ENCODE measurements at regions not wholly inside any gene's neighbourhood (a gene's known extent, or its start where the extent isn't known, plus 50 kb on each side); places are given as distances from the start of the nearest gene placed in this dataset.

DNA sequence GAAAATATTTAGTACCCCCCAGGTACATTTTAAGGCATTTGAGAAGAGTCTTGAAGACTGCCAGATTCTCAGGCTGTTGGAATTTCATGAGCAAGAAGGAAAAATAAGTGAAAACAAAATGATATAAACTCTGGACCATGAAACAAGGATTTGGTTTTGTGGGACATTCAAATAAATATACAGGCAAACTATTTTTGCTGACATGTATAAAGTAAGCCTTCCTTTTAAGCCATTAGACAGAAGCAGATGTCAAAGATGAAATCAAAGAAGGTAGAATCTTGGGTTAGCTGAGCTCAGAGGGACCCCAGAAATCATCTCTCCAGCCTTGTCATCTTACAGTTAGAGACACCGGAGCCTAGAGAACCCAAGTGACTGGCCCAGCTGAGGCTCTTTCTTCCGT is 51.3 kb upstream of the ACSL3 start:
- no peak overlapping the region for H3K27ac ChIP-seq (ENCODE audit: extremely low read depth, low read depth, low read length)
- ChIA-PET POLR2A (no interaction called here), CTCF (interaction anchor here (0.6 kb wide), 1 partner anchor 101 kb away, joined by 3 read pairs; no protein-coding TSS in a partner anchor)
- H3K4me3 ChIP-seq (ENCODE audit: low read depth, low read length), result no peak overlapping the region
- TF ChIP-seq, protein P1, sequence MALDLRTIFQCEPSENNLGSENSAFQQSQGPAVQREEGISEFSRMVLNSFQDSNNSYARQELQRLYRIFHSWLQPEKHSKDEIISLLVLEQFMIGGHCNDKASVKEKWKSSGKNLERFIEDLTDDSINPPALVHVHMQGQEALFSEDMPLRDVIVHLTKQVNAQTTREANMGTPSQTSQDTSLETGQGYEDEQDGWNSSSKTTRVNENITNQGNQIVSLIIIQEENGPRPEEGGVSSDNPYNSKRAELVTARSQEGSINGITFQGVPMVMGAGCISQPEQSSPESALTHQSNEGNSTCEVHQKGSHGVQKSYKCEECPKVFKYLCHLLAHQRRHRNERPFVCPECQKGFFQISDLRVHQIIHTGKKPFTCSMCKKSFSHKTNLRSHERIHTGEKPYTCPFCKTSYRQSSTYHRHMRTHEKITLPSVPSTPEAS (tag by site-specific recombination; IDR thresholded peaks at IDR 0.05), result no peak
- TF ChIP-seq ZNF623 (tag by site-specific recombination; IDR thresholded peaks at IDR 0.05) (no peak), ZNF335 (tag by site-specific recombination; conservative IDR thresholded peaks at IDR 0.05) (no peak), ZNF768 (tag by site-specific recombination; IDR thresholded peaks at IDR 0.05) (no peak), ZNF214 (tag by site-specific recombination; IDR thresholded peaks at IDR 0.05; ENCODE audit: borderline replicate concordance) (no peak), ZNF274 (IDR thresholded peaks at IDR 0.05; ENCODE audit: low read length) (no peak), ZNF274 (tag by site-specific recombination; IDR thresholded peaks at IDR 0.05; ENCODE audit: borderline replicate concordance) (no peak), HOXC10 (CRISPR knock-in tag; IDR thresholded peaks at IDR 0.05) (no peak), ZNF707 (tag by site-specific recombination; IDR thresholded peaks at IDR 0.05) (no peak)
- TF ChIP-seq, protein P2, sequence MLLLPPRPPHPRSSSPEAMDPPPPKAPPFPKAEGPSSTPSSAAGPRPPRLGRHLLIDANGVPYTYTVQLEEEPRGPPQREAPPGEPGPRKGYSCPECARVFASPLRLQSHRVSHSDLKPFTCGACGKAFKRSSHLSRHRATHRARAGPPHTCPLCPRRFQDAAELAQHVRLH (tag by site-specific recombination; IDR thresholded peaks at IDR 0.05), result no peak
- TF ChIP-seq, protein P3, sequence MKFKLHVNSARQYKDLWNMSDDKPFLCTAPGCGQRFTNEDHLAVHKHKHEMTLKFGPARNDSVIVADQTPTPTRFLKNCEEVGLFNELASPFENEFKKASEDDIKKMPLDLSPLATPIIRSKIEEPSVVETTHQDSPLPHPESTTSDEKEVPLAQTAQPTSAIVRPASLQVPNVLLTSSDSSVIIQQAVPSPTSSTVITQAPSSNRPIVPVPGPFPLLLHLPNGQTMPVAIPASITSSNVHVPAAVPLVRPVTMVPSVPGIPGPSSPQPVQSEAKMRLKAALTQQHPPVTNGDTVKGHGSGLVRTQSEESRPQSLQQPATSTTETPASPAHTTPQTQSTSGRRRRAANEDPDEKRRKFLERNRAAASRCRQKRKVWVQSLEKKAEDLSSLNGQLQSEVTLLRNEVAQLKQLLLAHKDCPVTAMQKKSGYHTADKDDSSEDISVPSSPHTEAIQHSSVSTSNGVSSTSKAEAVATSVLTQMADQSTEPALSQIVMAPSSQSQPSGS (tag by site-specific recombination; IDR thresholded peaks at IDR 0.05; ENCODE audit: low read depth), result no peak
- no peaks in the 10 kb centered on the region for H3K9me3 ChIP-seq (ENCODE audit: control insufficient read depth, insufficient read depth, low read depth, low read length)
- no peaks in the 10 kb centered on the region for H3K36me3 ChIP-seq (ENCODE audit: control insufficient read depth in 2 of 2, insufficient read depth in 1 of 2, low read length in 2 of 2)
- peaks cover 15% of the 10 kb centered on the region; the same call in 1 of the 2 replicates for H3K4me1 ChIP-seq (ENCODE audit: control insufficient read depth, insufficient read depth, low read length)

DNA sequence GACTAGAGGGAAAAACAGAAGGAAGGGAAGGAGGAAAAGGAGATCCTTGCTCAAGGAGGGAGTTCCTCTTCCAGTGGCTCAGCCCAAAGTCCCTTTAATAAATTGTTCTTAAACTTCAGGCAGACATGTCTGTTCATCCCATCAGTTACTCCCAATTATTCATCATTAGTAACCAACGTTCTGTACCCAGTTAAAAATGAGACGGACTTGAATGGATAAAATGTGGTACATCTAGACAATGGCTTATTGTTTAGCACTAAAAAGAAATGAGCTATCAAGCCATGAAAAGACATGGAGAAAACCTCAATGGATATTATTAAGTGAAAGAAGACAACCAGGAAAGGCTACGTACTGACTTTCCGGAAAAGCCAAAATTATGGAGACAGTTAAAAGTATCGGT is 50.8 kb upstream of the ACSL3 start:
- ChIA-PET CTCF (no interaction called here), POLR2A (no interaction called here)
- TF ChIP-seq ZNF19 (tag by site-specific recombination; IDR thresholded peaks at IDR 0.05; ENCODE audit: low read depth) (no peak), WT1 (tag by site-specific recombination; IDR thresholded peaks at IDR 0.05) (no peak), KLF10 (tag by site-specific recombination; IDR thresholded peaks at IDR 0.05) (no peak), ZNF324 (tag by site-specific recombination; IDR thresholded peaks at IDR 0.05) (no peak)
- TF ChIP-seq, protein P4, sequence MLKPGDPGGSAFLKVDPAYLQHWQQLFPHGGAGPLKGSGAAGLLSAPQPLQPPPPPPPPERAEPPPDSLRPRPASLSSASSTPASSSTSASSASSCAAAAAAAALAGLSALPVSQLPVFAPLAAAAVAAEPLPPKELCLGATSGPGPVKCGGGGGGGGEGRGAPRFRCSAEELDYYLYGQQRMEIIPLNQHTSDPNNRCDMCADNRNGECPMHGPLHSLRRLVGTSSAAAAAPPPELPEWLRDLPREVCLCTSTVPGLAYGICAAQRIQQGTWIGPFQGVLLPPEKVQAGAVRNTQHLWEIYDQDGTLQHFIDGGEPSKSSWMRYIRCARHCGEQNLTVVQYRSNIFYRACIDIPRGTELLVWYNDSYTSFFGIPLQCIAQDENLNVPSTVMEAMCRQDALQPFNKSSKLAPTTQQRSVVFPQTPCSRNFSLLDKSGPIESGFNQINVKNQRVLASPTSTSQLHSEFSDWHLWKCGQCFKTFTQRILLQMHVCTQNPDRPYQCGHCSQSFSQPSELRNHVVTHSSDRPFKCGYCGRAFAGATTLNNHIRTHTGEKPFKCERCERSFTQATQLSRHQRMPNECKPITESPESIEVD (tag by site-specific recombination; IDR thresholded peaks at IDR 0.05), result no peak
- TF ChIP-seq, protein P5, sequence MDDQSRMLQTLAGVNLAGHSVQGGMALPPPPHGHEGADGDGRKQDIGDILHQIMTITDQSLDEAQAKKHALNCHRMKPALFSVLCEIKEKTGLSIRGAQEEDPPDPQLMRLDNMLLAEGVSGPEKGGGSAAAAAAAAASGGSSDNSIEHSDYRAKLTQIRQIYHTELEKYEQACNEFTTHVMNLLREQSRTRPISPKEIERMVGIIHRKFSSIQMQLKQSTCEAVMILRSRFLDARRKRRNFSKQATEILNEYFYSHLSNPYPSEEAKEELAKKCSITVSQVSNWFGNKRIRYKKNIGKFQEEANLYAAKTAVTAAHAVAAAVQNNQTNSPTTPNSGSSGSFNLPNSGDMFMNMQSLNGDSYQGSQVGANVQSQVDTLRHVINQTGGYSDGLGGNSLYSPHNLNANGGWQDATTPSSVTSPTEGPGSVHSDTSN (CRISPR knock-in tag; IDR thresholded peaks at IDR 0.05), result no peak
- Histone ChIP-seq H3K27ac (ENCODE audit: extremely low read depth, low read depth, low read length) (no peak overlapping the region), H3K4me3 (ENCODE audit: low read depth, low read length) (no peak overlapping the region), H3K36me3 (ENCODE audit: control insufficient read depth in 2 of 2, insufficient read depth in 1 of 2, low read length in 2 of 2) (no peaks in the 10 kb centered on the region), H3K9me3 (ENCODE audit: control insufficient read depth, insufficient read depth, low read depth, low read length) (no peaks in the 10 kb centered on the region), H3K4me1 (ENCODE audit: control insufficient read depth, insufficient read depth, low read length) (peaks cover 15% of the 10 kb centered on the region; the same call in 1 of the 2 replicates)
